Adrenal gland (tissue), 9 donors: ENCODE measurements at regions not wholly inside any gene's neighbourhood (a gene's known extent, or its start where the extent isn't known, plus 50 kb on each side); places are given as distances from the start of the nearest gene placed in this dataset.
A peak's percentile ranks its signal among the peaks of the same experiment; 100 is the strongest.

Source experiments
- DNase-seq, 7 donors: peaks; one replicate each; pipeline ENCODE4 v3.0.0-alpha.2; 2019 to 2020
- H3K27ac ChIP-seq, 5 donors: fragments of 200-600 bp; sonication (generic) in 4 of 5; 1 replicate in 3 of 5; 2 replicates in 2 of 5; pipeline versions ENCODE4 v1.5.1 to v1.8.0; 2016 to 2020; ENCODE audit warnings: mild to moderate bottlenecking in 1 of 5
- H3K27me3 ChIP-seq: fragments of 200-600 bp; 2 replicates; pipeline ENCODE4 v1.8.0; 2021
- H3K36me3 ChIP-seq, 2 donors: fragments of 200-600 bp; replicated peaks in 1 of 2; 1 replicate in 1 of 2; 2 replicates in 1 of 2; pipeline versions ENCODE4 v1.5.1 to v1.8.0; 2018 to 2022
- H3K4me1 ChIP-seq, 2 donors: fragments of 200-600 bp; replicated peaks in 1 of 2; 1 replicate in 1 of 2; 2 replicates in 1 of 2; pipeline versions ENCODE4 v1.5.1 to v1.8.0; 2018 to 2021
- H3K4me3 ChIP-seq, 4 donors: fragments of 200-600 bp; sonication (generic) in 3 of 4; one replicate each; pipeline ENCODE4 v1.5.1; 2016 to 2018
- H3K9me3 ChIP-seq, 3 donors: fragments of 200-600 bp; sonication (generic) in 1 of 3; replicated peaks in 1 of 3; 1 replicate in 2 of 3; 2 replicates in 1 of 3; pipeline versions ENCODE4 v1.5.1 to v1.8.0; 2016 to 2021
- CTCF ChIP-seq, 6 experiments: fragments of 450-650 bp in 4 of 6; fragments of 200-600 bp in 2 of 6; sonication (generic) in 1 of 6; IDR thresholded peaks; 1 replicate in 5 of 6; 2 replicates in 1 of 6; pipeline versions ENCODE4 v1.5.1 to v1.8.0; 2016 to 2021; ENCODE audit warnings: antibody characterized with exemption in 6 of 6, mild to moderate bottlenecking in 2 of 6, moderate library complexity in 1 of 6
- POLR2A ChIP-seq, 2 donors: fragments of 450-650 bp; IDR thresholded peaks; one replicate each; pipeline ENCODE4 v1.6.1; 2017; ENCODE audit warnings: antibody characterized with exemption in 2 of 2, mild to moderate bottlenecking in 2 of 2, moderate library complexity in 1 of 2
- WGBS, 4 donors: extraction: QIAGEN DNeasy Blood & Tissue Kit in 2 of 4; methylation state at CpG; one replicate each; pipeline versions ENCODE4 v1.1.5 to v1.1.7; 2013 to 2017; 5-methylcytosine and 5-hydroxymethylcytosine counted together
- intact Hi-C, 2 donors: fragments of 100-400 bp; cut with DNase I; formaldehyde crosslinking; loops; one replicate each; pipeline versions ENCODE4 v1.14.1 to v1.15.0; 2022 to 2023
- donor health status: healthy with polysubstance abuse.
- donor health status: Bipolar disorder and iron deficiency.
- donor health status: DM: yes; HTN: yes; CAD: no.
- donor health status: DM: no; HTN: no; CAD: no.
- donor health status: DM: no; HTN: no; CAD: no.

GRCh38 chr1:58919959-58920321 is 136.1 kb upstream of the JUN start:
- intact Hi-C loops: loop anchor here in 1 of 2 donors (10.0 kb wide), 1 partner anchor 125 kb away; no protein-coding TSS in a partner anchor

GRCh38 chr1:58921342-58921741 is 137.5 kb upstream of the JUN start:
- Histone ChIP-seq H3K36me3 (no peaks in the 10 kb centered on the region), H3K9me3 (peaks cover 0 to 6% (median 0%) of the 10 kb centered on the region in 3 donors), H3K27ac (no peak overlapping the region), H3K4me1 (peaks cover 6 to 11% of the 10 kb centered on the region in 2 donors), H3K27me3 (no peaks in the 10 kb centered on the region), H3K4me3 (no peak overlapping the region)
- intact Hi-C loops: no loop called here
- no peak for DNase-seq
- TF ChIP-seq CTCF (IDR thresholded peaks at IDR 0.05) (no peak), POLR2A (IDR thresholded peaks at IDR 0.05) (no peak)
- 91 to 96% (median 94%) methylated on average over 3 of the region's 3 CpGs for WGBS, 4 donors

More at GRCh38 chr1:58919959-58920321, 136.1 kb upstream of the JUN start:
- no peaks in the 10 kb centered on the region for H3K36me3 ChIP-seq
- H3K27me3 ChIP-seq: no peaks in the 10 kb centered on the region
- no peak overlapping the region for H3K27ac ChIP-seq
- 73 to 88% (median 79%) methylated on average over 4 of the region's 4 CpGs for WGBS, 4 donors
- H3K4me3 ChIP-seq: no peak overlapping the region
- peaks cover 0 to 6% (median 0%) of the 10 kb centered on the region in 3 donors for H3K9me3 ChIP-seq
- no peak for DNase-seq
- H3K4me1 ChIP-seq: peaks cover 6 to 11% of the 10 kb centered on the region in 2 donors
- TF ChIP-seq POLR2A (IDR thresholded peaks at IDR 0.05) (no peak), CTCF (IDR thresholded peaks at IDR 0.05) (no peak)

- H3K9me3 ChIP-seq: peaks cover 0 to 6% (median 0%) of the 10 kb centered on the region in 3 donors
- no peaks in the 10 kb centered on the region for H3K27me3 ChIP-seq
- TF ChIP-seq POLR2A (IDR thresholded peaks at IDR 0.05): no peak
- TF ChIP-seq CTCF (IDR thresholded peaks at IDR 0.05): no peak
- H3K4me3 ChIP-seq: no peak overlapping the region
- H3K27ac ChIP-seq: peak overlapping the region in 1 of 5 donors; percentile 47
- 67 to 87% (median 76%) methylated on average over 2 of the region's 2 CpGs for WGBS, 4 donors
- H3K36me3 ChIP-seq: no peaks in the 10 kb centered on the region
- no peak for DNase-seq
- H3K4me1 ChIP-seq: peaks cover 6 to 11% of the 10 kb centered on the region in 2 donors
- intact Hi-C loops: no loop called here
These were observed 137.9 kb upstream of the JUN start for GRCh38 chr1:58921751-58922150.

GRCh38 chr1:58922302-58923089 is 138.6 kb upstream of the JUN start:
- WGBS, 4 donors: 21 to 30% (median 25%) methylated on average over 9 to 13 of the region's 13 CpGs

More at GRCh38 chr1:58922302-58923089, 138.6 kb upstream of the JUN start:
- Histone ChIP-seq H3K36me3 (no peaks in the 10 kb centered on the region), H3K9me3 (peaks cover 0 to 4% (median 0%) of the 10 kb centered on the region in 3 donors), H3K4me3 (no peak overlapping the region), H3K27me3 (no peaks in the 10 kb centered on the region), H3K27ac (peak overlapping the region in 1 of 5 donors; percentile 47), H3K4me1 (peaks cover 6 to 11% of the 10 kb centered on the region in 2 donors)
- TF ChIP-seq CTCF (IDR thresholded peaks at IDR 0.05) (no peak), POLR2A (IDR thresholded peaks at IDR 0.05) (no peak)
- DNase-seq: peak; percentile 65 to 92 (median 85)
- intact Hi-C loops: no loop called here
